A549 (cell line): ENCODE measurements at regions not wholly inside any gene's neighbourhood (a gene's known extent, or its start where the extent isn't known, plus 50 kb on each side); places are given as distances from the start of the nearest gene placed in this dataset.

Experiments used
- BHLHE40 ChIP-seq: IDR thresholded peaks from 2 replicates; pipeline ENCODE4 v1.6.1; 2012; ENCODE audit warnings: low read depth, low read length, inconsistent platforms
- CBX8 ChIP-seq: fragments of 200-600 bp; sonication (generic); IDR thresholded peaks from 2 replicates; pipeline ENCODE4 v1.6.1; 2016
- CEBPB ChIP-seq, 2 experiments: fragments of >200 bp in 1 of 2; sonication (Bioruptor Twin) in 1 of 2; formaldehyde crosslinking in 1 of 2; IDR thresholded peaks; 2 replicates each; pipeline ENCODE4 v1.6.1; 2012 to 2016
- CTCF ChIP-seq: fragments of >200 bp; sonication (Bioruptor Twin); formaldehyde crosslinking; IDR thresholded peaks from 3 replicates; pipeline ENCODE4 v1.5.1; 2016
- ELK1 ChIP-seq: fragments of 150-350 bp; IDR thresholded peaks from 2 replicates; pipeline ENCODE4 v1.6.1; 2014; ENCODE audit warnings: low read depth, mild to moderate bottlenecking, low read length
- EP300 ChIP-seq, 2 experiments: fragments of >200 bp; sonication (Bioruptor Twin); formaldehyde crosslinking; IDR thresholded peaks; 2 replicates in 1 of 2; 3 replicates in 1 of 2; pipeline ENCODE4 v1.6.1; 2016 to 2017
- MAFK ChIP-seq: fragments of 450-650 bp; IDR thresholded peaks from 2 replicates; pipeline ENCODE4 v1.6.1; 2014; ENCODE audit not compliant: partially characterized antibody
- PBX3 ChIP-seq: IDR thresholded peaks from 2 replicates; pipeline ENCODE4 v1.6.1; 2012
- PHF8 ChIP-seq: fragments of 200-600 bp; sonication (generic); IDR thresholded peaks from 2 replicates; pipeline ENCODE4 v1.6.1; 2016; ENCODE audit warnings: low read depth, mild to moderate bottlenecking, antibody characterized with exemption, moderate library complexity, borderline replicate concordance
- REST ChIP-seq: fragments of 200-600 bp; sonication (generic); IDR thresholded peaks from 2 replicates; pipeline ENCODE4 v1.6.1; 2016; ENCODE audit warnings: antibody characterized with exemption, mild to moderate bottlenecking, moderate library complexity
- RFX5 ChIP-seq: fragments of 450-650 bp; IDR thresholded peaks from 2 replicates; pipeline ENCODE4 v1.7.1; 2014; ENCODE audit warnings: antibody characterized with exemption, mild to moderate bottlenecking, moderate library complexity
- ZNF302 ChIP-seq: fragments of 250-450 bp; sonication (Bioruptor Pico); IDR thresholded peaks from 2 replicates; pipeline ENCODE4 v1.9.0; 2021; ENCODE audit warnings: inconsistent platforms, mild to moderate bottlenecking, moderate library complexity
- ZSCAN20 ChIP-seq: fragments of 250-450 bp; sonication (Bioruptor Pico); IDR thresholded peaks from 2 replicates; pipeline ENCODE4 v1.8.0; 2022; ENCODE audit warnings: mild to moderate bottlenecking, moderate library complexity

- TF ChIP-seq ZNF302 (CRISPR knock-in tag) (no peak), CTCF (no peak), ZSCAN20 (CRISPR knock-in tag) (no peak), PBX3 (no peak), REST (no peak), CEBPB (IDR thresholded peaks at IDR 0.05) (no peak), BHLHE40 (no peak), EP300 (IDR thresholded peaks at IDR 0.05) (no peak), RFX5 (no peak), PHF8 (no peak), ELK1 (no peak), MAFK (no peak), CBX8 (no peak)
Measured at GRCh38 chr1:60937720-60938119, 144.6 kb upstream of the NFIA start.
